ENCODE measurements at regions not wholly inside any gene's neighbourhood (a gene's known extent, or its start where the extent isn't known, plus 50 kb on each side); places are given as distances from the start of the nearest gene placed in this dataset.

- no peak overlapping the region for H3K4me3 ChIP-seq (replicated peaks; ENCODE audit: low read depth, low read length)
- no peak for TF ChIP-seq CTCF (IDR thresholded peaks at IDR 0.05; ENCODE audit: low read length, missing control alignments)
- DNase-seq (ENCODE audit: low read depth) = no peak
Observed at GRCh38 chr6:169865346-169866139, 114.1 kb downstream of the ERMARD start.

DNA sequence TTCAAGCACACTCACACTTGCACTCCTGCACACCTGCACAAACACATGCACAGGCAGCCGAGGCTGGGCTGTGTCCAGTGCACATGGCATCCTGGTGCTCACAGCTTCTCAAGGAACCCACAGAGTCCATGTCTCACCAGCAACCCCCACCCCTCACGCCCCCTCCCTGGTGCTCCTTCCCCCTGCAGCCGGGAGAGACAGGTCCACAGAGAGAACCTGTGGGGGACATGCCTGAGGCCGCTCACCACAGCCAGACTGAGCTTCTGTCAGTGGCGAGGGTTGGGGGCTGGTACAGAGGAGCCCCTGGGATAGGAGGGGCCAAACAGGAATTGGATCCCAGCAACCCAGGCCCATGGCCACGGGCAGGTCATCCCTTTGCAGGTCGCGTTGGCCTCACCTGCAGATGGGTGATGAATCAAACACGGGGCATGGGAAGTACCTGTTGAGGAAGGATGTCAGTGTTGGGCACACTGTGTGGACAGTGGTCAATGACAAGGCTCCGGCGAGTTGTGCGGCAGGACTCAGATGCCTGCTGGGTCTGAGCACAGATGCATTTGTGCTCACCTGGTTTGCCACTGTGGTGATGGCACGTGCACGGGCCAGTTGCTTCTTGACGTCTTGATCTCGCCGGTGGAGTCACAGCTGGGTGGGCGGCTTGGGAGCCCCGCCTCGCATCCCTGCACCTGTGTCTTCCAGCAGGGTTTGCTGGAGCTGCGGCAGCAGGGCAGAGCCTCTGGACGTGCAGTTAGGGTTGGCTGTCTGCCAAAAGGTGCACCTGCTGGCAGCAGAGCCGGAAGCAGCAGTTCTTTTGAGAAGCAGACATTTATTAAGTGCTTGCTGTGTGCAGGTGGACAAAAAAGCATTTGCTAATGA, 113.0 kb downstream of the ERMARD start:
- no peak overlapping the region for H3K4me3 ChIP-seq (replicated peaks; ENCODE audit: low read depth, low read length)
- no peak for DNase-seq (ENCODE audit: low read depth)
- TF ChIP-seq CTCF (IDR thresholded peaks at IDR 0.05; ENCODE audit: low read length, missing control alignments) = no peak

- DNase-seq (ENCODE audit: low read depth) = no peak
- H3K4me3 ChIP-seq (replicated peaks; ENCODE audit: low read depth, low read length) = no peak overlapping the region
- TF ChIP-seq CTCF (IDR thresholded peaks at IDR 0.05; ENCODE audit: low read length, missing control alignments) = no peak
Observed at GRCh38 chr6:169863710-169864109, 112.3 kb downstream of the ERMARD start.

GRCh38 chr6:169862892-169863525, 111.6 kb downstream of the ERMARD start:
- H3K4me3 ChIP-seq (replicated peaks; ENCODE audit: low read depth, low read length) = no peak overlapping the region
- no peak for DNase-seq (ENCODE audit: low read depth)
- TF ChIP-seq CTCF (IDR thresholded peaks at IDR 0.05; ENCODE audit: low read length, missing control alignments) = no peak

DNA sequence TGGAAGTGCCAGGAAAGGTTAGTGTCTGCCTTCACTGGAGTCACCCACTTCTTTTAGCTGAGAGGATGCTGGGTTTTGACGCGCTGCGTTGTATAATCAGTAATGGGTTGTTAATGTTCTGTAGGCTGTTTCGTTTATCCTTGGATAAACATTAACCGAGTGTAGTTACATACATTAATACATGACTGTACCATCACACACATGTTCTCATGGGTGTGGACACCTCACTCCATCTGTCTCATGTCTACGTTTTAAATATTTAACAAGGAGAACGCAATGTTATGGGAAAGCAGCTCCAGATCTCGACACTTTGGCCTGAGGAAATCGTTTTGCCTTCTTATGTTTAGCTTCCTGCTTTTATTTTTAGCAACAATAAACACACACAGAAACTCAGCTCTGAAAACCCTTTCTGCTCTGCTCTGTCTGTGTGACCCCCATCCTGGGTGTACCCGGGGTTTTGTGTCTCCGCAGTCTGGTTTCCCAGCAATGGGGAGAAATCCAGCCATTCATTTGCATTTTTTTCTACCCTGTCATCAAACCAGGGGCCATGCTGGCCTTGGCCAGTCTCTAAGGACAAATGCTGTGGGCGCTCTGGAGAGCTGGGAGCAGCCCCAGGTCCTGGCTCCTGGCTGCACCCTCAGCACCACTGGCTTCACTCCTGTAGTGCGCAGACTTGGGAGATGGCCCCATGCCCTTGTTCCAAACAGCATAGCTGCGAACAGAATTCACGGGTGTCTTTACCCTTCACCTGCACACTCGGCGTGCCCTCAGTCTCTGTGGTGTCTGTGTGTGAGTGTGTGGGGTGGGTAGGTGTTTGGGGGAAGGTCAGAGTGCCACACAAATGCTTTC, 110.8 kb downstream of the ERMARD start:
- TF ChIP-seq CTCF (IDR thresholded peaks at IDR 0.05; ENCODE audit: low read length, missing control alignments) = no peak
- DNase-seq (ENCODE audit: low read depth) = no peak
- no peak overlapping the region for H3K4me3 ChIP-seq (replicated peaks; ENCODE audit: low read depth, low read length)

GRCh38 chr6:169861431-169862042, 110.1 kb downstream of the ERMARD start:
- H3K4me3 ChIP-seq (replicated peaks; ENCODE audit: low read depth, low read length) = no peak overlapping the region
- no peak for TF ChIP-seq CTCF (IDR thresholded peaks at IDR 0.05; ENCODE audit: low read length, missing control alignments)
- no peak for DNase-seq (ENCODE audit: low read depth)

Measured in fibroblast of pulmonary artery (primary cell).